B cell (primary cell): ENCODE measurements at regions not wholly inside any gene's neighbourhood (a gene's known extent, or its start where the extent isn't known, plus 50 kb on each side); places are given as distances from the start of the nearest gene placed in this dataset.

Experiments used
- ATAC-seq: fragments of 200-7000 bp; cut with Tn5 transposase; one replicate; pipeline ENCODE4 v1.10.0; 2021; ENCODE audit warnings: low read depth, mild to moderate bottlenecking, moderate number of reproducible peaks, moderate library complexity
- CTCF ChIA-PET: fragments of 350-600 bp; sonication (Branson Sonifier 250); formaldehyde crosslinking; loops from one replicate; lab custom pipeline; 2021; ENCODE audit warnings: antibody characterized with exemption, inconsistent platforms; lab: Charles Lee
- POLR2A ChIA-PET: fragments of 350-600 bp; sonication (Branson Sonifier 250); formaldehyde crosslinking; loops from one replicate; lab custom pipeline; 2021; ENCODE audit warnings: antibody characterized with exemption; lab: Charles Lee
- DNase-seq: peaks from one replicate; pipeline ENCODE4 v3.0.0; 2013
- H2AFZ ChIP-seq: 2 replicates; pipeline ENCODE4 v1.6.1; 2012; ENCODE audit warnings: mild to moderate bottlenecking, low read depth, low read length; ENCODE audit not compliant: insufficient read depth, poor library complexity, severe bottlenecking
- H3K27ac ChIP-seq, 2 donors: 1 replicate in 1 of 2; 2 replicates in 1 of 2; pipeline ENCODE4 v1.5.1; 2012 to 2013; ENCODE audit warnings: low read length in 2 of 2, mild to moderate bottlenecking in 2 of 2, moderate library complexity in 1 of 2
- H3K27me3 ChIP-seq, 4 experiments: fragments of 200-600 bp in 1 of 4; sonication (generic) in 1 of 4; replicated peaks in 1 of 4; 1 replicate in 2 of 4; 2 replicates in 2 of 4; pipeline versions ENCODE4 v1.6.1 to v1.7.0; 2013 to 2016; ENCODE audit warnings: low read length in 3 of 4, mild to moderate bottlenecking in 2 of 4, mixed read lengths in 1 of 4, moderate library complexity in 1 of 4; ENCODE audit not compliant: insufficient read depth in 4 of 4, control insufficient read depth in 3 of 4; ENCODE audit errors: control extremely low read depth in 1 of 4
- H3K36me3 ChIP-seq, 2 experiments: replicated peaks in 1 of 2; 1 replicate in 1 of 2; 2 replicates in 1 of 2; pipeline versions ENCODE4 v1.6.1 to v1.7.1; 2013; ENCODE audit warnings: low read length in 1 of 2; ENCODE audit not compliant: insufficient read depth in 2 of 2, control insufficient read depth in 1 of 2; ENCODE audit errors: control extremely low read depth in 1 of 2, extremely low read depth in 1 of 2
- H3K4me1 ChIP-seq, 2 donors: fragments of 200-600 bp in 1 of 2; sonication (generic) in 1 of 2; 1 replicate in 1 of 2; 2 replicates in 1 of 2; pipeline versions ENCODE4 v1.5.1 to v1.6.1; 2013 to 2017; ENCODE audit warnings: low read length in 2 of 2; ENCODE audit not compliant: control insufficient read depth in 2 of 2, insufficient read depth in 2 of 2
- H3K4me2 ChIP-seq: replicated peaks from 2 replicates; pipeline ENCODE3; 2012; ENCODE audit warnings: mild to moderate bottlenecking, low read depth, low read length; ENCODE audit not compliant: poor library complexity, severe bottlenecking
- H3K4me3 ChIP-seq, 5 experiments: fragments of 200-600 bp in 1 of 5; sonication (generic) in 1 of 5; 1 replicate in 3 of 5; 2 replicates in 2 of 5; pipeline versions ENCODE4 v1.5.1 to v1.7.0; 2011 to 2016; ENCODE audit warnings: low read length in 4 of 5, mild to moderate bottlenecking in 4 of 5, low read depth in 2 of 5, control low read depth in 1 of 5, moderate library complexity in 1 of 5; ENCODE audit not compliant: insufficient read depth in 1 of 5; ENCODE audit errors: control extremely low read depth in 1 of 5, extremely low read depth in 1 of 5
- H3K79me2 ChIP-seq: fragments of 200-600 bp; sonication (generic); one replicate; pipeline ENCODE4 v1.6.0; 2016; ENCODE audit warnings: low read length; ENCODE audit not compliant: control insufficient read depth, insufficient read depth
- H3K9ac ChIP-seq: fragments of 200-600 bp; sonication (generic); 2 replicates; pipeline ENCODE4 v1.6.1; 2017; ENCODE audit warnings: mild to moderate bottlenecking, low read length, moderate library complexity
- H3K9me3 ChIP-seq, 3 donors: one replicate each; pipeline versions ENCODE4 v1.6.1 to v1.7.1; 2013; ENCODE audit warnings: low read length in 2 of 3; ENCODE audit not compliant: control insufficient read depth in 2 of 3, insufficient read depth in 1 of 3; ENCODE audit errors: control extremely low read depth in 1 of 3
- H4K20me1 ChIP-seq: 2 replicates; pipeline ENCODE4 v1.6.0; 2012; ENCODE audit warnings: mild to moderate bottlenecking, low read length; ENCODE audit not compliant: insufficient read depth, control insufficient read depth, poor library complexity, severe bottlenecking
- H3K27ac Mint-ChIP-seq: one replicate; pipeline ENCODE4 v1.8.0; 2021; ENCODE audit warnings: mixed read lengths
- H3K27me3 Mint-ChIP-seq: one replicate; pipeline ENCODE4 v1.8.0; 2021; ENCODE audit warnings: mixed read lengths
- H3K4me1 Mint-ChIP-seq: one replicate; pipeline ENCODE4 v1.8.0; 2021; ENCODE audit warnings: mixed read lengths
- H3K4me3 Mint-ChIP-seq: one replicate; pipeline ENCODE4 v1.8.0; 2021; ENCODE audit warnings: mixed read lengths
- H3K9me3 Mint-ChIP-seq: one replicate; pipeline ENCODE4 v1.8.0; 2022; ENCODE audit warnings: mixed read lengths; ENCODE audit not compliant: insufficient read depth
- CTCF ChIP-seq: fragments of 200-600 bp; IDR thresholded peaks from one replicate; pipeline ENCODE4 v1.8.0; 2022; ENCODE audit warnings: antibody characterized with exemption, mild to moderate bottlenecking
- EZH2 ChIP-seq: IDR thresholded peaks from 2 replicates; pipeline ENCODE4 v1.6.1; 2012; ENCODE audit warnings: borderline replicate concordance, low read depth, mild to moderate bottlenecking, moderate library complexity, low read length; ENCODE audit not compliant: insufficient read depth, poor library complexity, severe bottlenecking
- WGBS: methylation state at CpG from one replicate; pipeline ENCODE4 v1.1.5; 2013; ENCODE audit warnings: missing lambda C conversion rate; ENCODE audit not compliant: insufficient coverage; 5-methylcytosine and 5-hydroxymethylcytosine counted together
- intact Hi-C: fragments of 100-400 bp; cut with micrococcal nuclease; formaldehyde crosslinking; loops from one replicate; pipeline ENCODE4 v1.10.0; 2022

GRCh38 chr18:66993492-66993891, 389.6 kb upstream of the CDH19 start:
- CTCF ChIA-PET: no interaction called here
- no peak for DNase-seq
- H3K27me3 ChIP-seq: no peaks in the 10 kb centered on the region

DNA sequence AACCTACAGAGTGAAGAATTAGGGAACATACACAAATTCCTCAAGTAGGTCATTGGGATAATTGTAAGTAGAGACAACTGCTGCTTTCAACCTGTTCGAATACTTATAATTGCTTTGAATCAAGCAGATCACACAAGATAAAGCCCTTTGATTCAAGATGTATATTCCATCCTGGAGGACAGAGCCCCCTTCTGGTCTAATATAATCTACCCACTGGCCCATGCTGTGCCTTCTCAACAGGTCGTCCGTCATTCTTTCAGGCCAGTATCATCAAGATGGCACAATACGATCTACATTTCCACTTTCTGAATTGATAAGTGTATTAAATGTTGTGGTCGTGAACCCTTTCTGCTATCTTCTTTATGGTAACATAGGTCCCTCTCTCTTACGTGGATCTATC, 387.0 kb upstream of the CDH19 start:
- CTCF ChIA-PET: no interaction called here
- TF ChIP-seq CTCF (no peak), EZH2 (no peak)
- Histone ChIP-seq H3K4me2 (no peak overlapping the region), H3K27ac (no peak overlapping the region), H2AFZ (no peak overlapping the region), H3K79me2 (no peaks in the 10 kb centered on the region), H3K9ac (no peak overlapping the region), H3K36me3 (no peaks in the 10 kb centered on the region), H3K4me1 (no peaks in the 10 kb centered on the region), H3K4me3 (no peak overlapping the region), H3K9me3 (peaks cover 0 to 7% (median 0%) of the 10 kb centered on the region in 3 donors), H4K20me1 (no peaks in the 10 kb centered on the region), H3K27me3 (no peaks in the 10 kb centered on the region)
- DNase-seq (no peak), ATAC-seq (no peak)
- no peaks in the 10 kb centered on the region for H3K27me3 Mint-ChIP-seq
- intact Hi-C loops: no loop called here
- no peak overlapping the region for H3K27ac Mint-ChIP-seq
- no peaks in the 10 kb centered on the region for H3K4me1 Mint-ChIP-seq
- peaks cover 2% of the 10 kb centered on the region for H3K9me3 Mint-ChIP-seq
- no peak overlapping the region for H3K4me3 Mint-ChIP-seq
- no CpG with 5 or more reads among the region's 6 CpGs for WGBS
- POLR2A ChIA-PET: no interaction called here

More at GRCh38 chr18:66993492-66993891, 389.6 kb upstream of the CDH19 start:
- Histone ChIP-seq H3K79me2 (no peaks in the 10 kb centered on the region), H3K9ac (no peak overlapping the region), H3K36me3 (no peaks in the 10 kb centered on the region), H3K4me3 (no peak overlapping the region), H3K9me3 (peaks cover 0 to 7% (median 0%) of the 10 kb centered on the region in 3 donors), H3K27ac (no peak overlapping the region), H4K20me1 (no peaks in the 10 kb centered on the region), H3K4me2 (no peak overlapping the region), H3K4me1 (no peaks in the 10 kb centered on the region), H2AFZ (no peak overlapping the region)
- no peaks in the 10 kb centered on the region for H3K27me3 Mint-ChIP-seq
- ATAC-seq: no peak
- H3K4me3 Mint-ChIP-seq: no peak overlapping the region
- TF ChIP-seq EZH2 (no peak), CTCF (no peak)
- intact Hi-C loops: no loop called here
- peaks cover 3% of the 10 kb centered on the region for H3K9me3 Mint-ChIP-seq
- no peaks in the 10 kb centered on the region for H3K4me1 Mint-ChIP-seq
- POLR2A ChIA-PET: no interaction called here
- H3K27ac Mint-ChIP-seq: no peak overlapping the region
